K562 (cell line): ENCODE measurements at regions not wholly inside any gene's neighbourhood (a gene's known extent, or its start where the extent isn't known, plus 50 kb on each side); places are given as distances from the start of the nearest gene placed in this dataset.
A peak's percentile ranks its signal among the peaks of the same experiment; 100 is the strongest.
"Not testable (repeated sequence)": the region's sequence is repeated elsewhere in the genome, so short reads cannot be mapped to it uniquely, and the experiment has no call there.

ENCODE experiments used
- ATAC-seq: fragments of 200-7000 bp; cut with Tn5 transposase; 3 replicates; pipeline ENCODE4 v1.9.1; 2020; ENCODE audit warnings: moderate library complexity
- BruUV-seq: library from RNA; stranded (reverse); fragments of 400-500 nt; replicated peaks from 2 replicates; lab custom pipeline; 2021; lab: Mats Ljungman, UMichigan
- CTCF ChIA-PET: fragments of 300-600 bp; formaldehyde crosslinking; extraction: SDS; loops from one replicate; lab custom pipeline; 2021; ENCODE audit warnings: low intra/inter-chr PET ratio; lab: Yijun Ruan, JAX
- POLR2A ChIA-PET: fragments of 300-600, 350-650 bp; sonication (Branson Sonifier 250); formaldehyde crosslinking; extraction: SDS; loops from one replicate; lab custom pipeline; 2021; ENCODE audit warnings: antibody characterized with exemption, inconsistent platforms; lab: Yijun Ruan, JAX
- DNase-seq, 4 experiments: peaks; one replicate each; pipeline versions ENCODE4 v3.0.0 to v3.0.0-alpha.2; 2011 to 2018; ENCODE audit warnings: low spot score in 3 of 4, mixed read lengths in 3 of 4; ENCODE audit errors: extremely low read depth in 1 of 4
- FAIRE-seq: peaks from 2 replicates; lab custom pipeline; 2011; peaks lifted over from hg19 to GRCh38; lab: Jason Lieb, UNC
- H2AFZ ChIP-seq: 2 replicates; pipeline ENCODE4 v1.6.0; 2011; ENCODE audit warnings: low read depth, low read length, control low read depth, inconsistent platforms
- H3K27ac ChIP-seq: fragments of 200-600 bp; 3 replicates; pipeline ENCODE4 v1.8.0; 2011; ENCODE audit warnings: low read depth, mild to moderate bottlenecking, control low read depth, inconsistent platforms, low read length, moderate library complexity, mixed read lengths; ENCODE audit errors: extremely low read depth
- H3K27me3 ChIP-seq, 2 experiments: fragments of 300-600 bp in 1 of 2; 2 replicates in 1 of 2; 3 replicates in 1 of 2; pipeline versions ENCODE4 v1.6.0 to v1.8.0; 2011; ENCODE audit warnings: inconsistent platforms in 2 of 2, low read length in 2 of 2, mild to moderate bottlenecking in 1 of 2, mixed read lengths in 1 of 2, moderate library complexity in 1 of 2; ENCODE audit not compliant: control insufficient read depth in 2 of 2, insufficient read depth in 2 of 2
- H3K36me3 ChIP-seq: fragments of 300-600 bp; 3 replicates; pipeline ENCODE4 v1.8.0; 2011; ENCODE audit warnings: mild to moderate bottlenecking, low read length, inconsistent platforms; ENCODE audit not compliant: control insufficient read depth, insufficient read depth
- H3K4me1 ChIP-seq, 2 experiments: fragments of 200-600 bp in 1 of 2; replicated peaks in 1 of 2; 2 replicates in 1 of 2; 3 replicates in 1 of 2; pipeline versions ENCODE4 v1.5.1 to v1.8.0; 2011; ENCODE audit warnings: inconsistent platforms in 2 of 2, low read length in 2 of 2, mild to moderate bottlenecking in 1 of 2, mixed read lengths in 1 of 2, moderate library complexity in 1 of 2; ENCODE audit not compliant: control insufficient read depth in 2 of 2, insufficient read depth in 2 of 2
- H3K4me2 ChIP-seq: 2 replicates; pipeline ENCODE4 v1.6.1; 2011; ENCODE audit warnings: low read length, control low read depth, inconsistent platforms, mixed read lengths; ENCODE audit not compliant: insufficient read depth
- H3K4me3 ChIP-seq: fragments of 200-600 bp; sonication (generic), shearing (Covaris generic); 2 replicates; pipeline ENCODE4 v1.5.1; 2016; ENCODE audit warnings: control low read depth, inconsistent platforms
- H3K79me2 ChIP-seq: fragments of 200-600 bp; 3 replicates; pipeline ENCODE4 v1.8.0; 2011; ENCODE audit warnings: low read length, inconsistent platforms; ENCODE audit not compliant: control insufficient read depth, insufficient read depth
- H3K9ac ChIP-seq, 2 experiments: 2 replicates each; pipeline versions ENCODE4 v1.6.0 to v1.6.1; 2011; ENCODE audit warnings: low read depth in 2 of 2, low read length in 2 of 2, control low read depth in 1 of 2, inconsistent platforms in 1 of 2, mild to moderate bottlenecking in 1 of 2, mixed read lengths in 1 of 2; ENCODE audit not compliant: insufficient read depth in 1 of 2
- H3K9me1 ChIP-seq: one replicate; pipeline ENCODE4 v1.6.0; 2011; ENCODE audit warnings: inconsistent platforms, mild to moderate bottlenecking, low read length, moderate library complexity; ENCODE audit not compliant: control insufficient read depth, insufficient read depth
- H3K9me3 ChIP-seq: replicated peaks from 2 replicates; pipeline ENCODE4 v1.5.1; 2011; ENCODE audit warnings: low read depth, low read length, inconsistent platforms; ENCODE audit not compliant: control insufficient read depth, insufficient read depth
- H4K20me1 ChIP-seq: replicated peaks from 2 replicates; pipeline ENCODE4 v1.6.1; 2011; ENCODE audit warnings: low read length, inconsistent platforms, mixed read lengths; ENCODE audit not compliant: control insufficient read depth, insufficient read depth
- CBX2 ChIP-seq: fragments of 200-600 bp; sonication (generic); IDR thresholded peaks from one replicate; pipeline ENCODE4 v1.6.1; 2012; ENCODE audit warnings: mild to moderate bottlenecking, low read length, inconsistent platforms; ENCODE audit not compliant: insufficient read depth, poor library complexity, severe bottlenecking
- CC2D1A ChIP-seq: fragments of 450-650 bp; IDR thresholded peaks from 2 replicates; pipeline ENCODE4 v1.6.1; 2017; ENCODE audit warnings: mild to moderate bottlenecking
- OTX1 ChIP-seq: fragments of 450-650 bp; formaldehyde crosslinking; IDR thresholded peaks from 2 replicates; pipeline ENCODE4 v1.4.0; 2022; ENCODE audit warnings: mild to moderate bottlenecking
- SAP30 ChIP-seq: fragments of 200-600 bp; sonication (generic); IDR thresholded peaks from 2 replicates; pipeline ENCODE4 v1.6.1; 2012; ENCODE audit warnings: borderline replicate concordance, low read depth, mild to moderate bottlenecking, moderate library complexity, low read length, control low read depth, inconsistent platforms; ENCODE audit not compliant: insufficient read depth, poor library complexity, severe bottlenecking
- STAT5B ChIP-seq: fragments of 250-450 bp; sonication (Bioruptor Pico); IDR thresholded peaks from 2 replicates; pipeline ENCODE4 v1.8.0; 2021; ENCODE audit warnings: mild to moderate bottlenecking, inconsistent platforms
- TEAD1 ChIP-seq, 2 experiments: fragments of 450-650 bp in 1 of 2; sonication (generic) in 1 of 2; formaldehyde crosslinking; IDR thresholded peaks; 2 replicates each; pipeline versions ENCODE4 v1.4.0 to v1.8.0; 2020 to 2022; ENCODE audit warnings: mild to moderate bottlenecking in 2 of 2, missing genetic modification reagents in 1 of 2
- ZKSCAN1 ChIP-seq: fragments of 150-350 bp; IDR thresholded peaks from 2 replicates; pipeline ENCODE4 v1.6.1; 2016; ENCODE audit warnings: low read depth, low read length
- WGBS: fragments of 100-300 bp; shearing (Covaris generic); methylation state at CpG from one replicate; pipeline ENCODE4 v1.1.6; 2016; ENCODE audit warnings: low coverage, mixed read lengths; ENCODE audit not compliant: insufficient coverage; ENCODE audit errors: missing lambda C conversion rate; 5-methylcytosine and 5-hydroxymethylcytosine counted together
- in situ Hi-C: fragments of 300-500 bp; cut with MboI; formaldehyde crosslinking; loops from 4 replicates; pipeline ENCODE4 v1.15.0; 2018; ENCODE audit warnings: inconsistent platforms, mixed read lengths
- intact Hi-C: fragments of 100-400 bp; cut with micrococcal nuclease; formaldehyde crosslinking; loops from 2 replicates; pipeline ENCODE4 v1.14.2; 2022
- TF ChIP-seq, protein P1 (sequence below): sonication (generic); formaldehyde crosslinking; IDR thresholded peaks from 2 replicates; pipeline ENCODE4 v1.8.1; 2023; ENCODE audit warnings: mild to moderate bottlenecking, missing genetic modification reagents

DNA sequence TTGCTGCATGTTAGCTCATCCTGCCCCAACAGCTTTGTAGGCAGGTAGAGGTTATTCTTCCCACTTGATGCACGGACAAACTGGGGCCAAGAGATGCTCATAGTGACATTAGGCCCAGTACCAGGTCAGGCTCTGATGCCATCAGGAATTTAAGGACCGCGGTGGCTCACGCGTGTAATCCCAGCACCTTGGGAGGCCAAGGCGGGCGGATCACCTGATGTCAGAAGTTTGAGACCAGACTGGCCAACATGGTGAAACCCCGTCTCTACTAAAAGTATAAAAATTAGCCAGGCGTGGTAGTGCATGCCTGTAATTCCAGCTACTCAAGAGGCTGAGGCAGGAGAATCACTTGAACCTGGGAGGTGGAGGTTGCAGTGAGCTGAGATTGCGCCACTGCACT, 110.8 kb downstream of the PHETA1 start:
- H3K4me3 ChIP-seq, CTCF ChIA-PET, H3K4me2 ChIP-seq, H3K9ac ChIP-seq, H3K9me1 ChIP-seq, DNase-seq, BruUV-seq, H4K20me1 ChIP-seq, ATAC-seq, POLR2A ChIA-PET, H3K9me3 ChIP-seq, intact Hi-C loops, H3K79me2 ChIP-seq, FAIRE-seq, H3K27ac ChIP-seq, H2AFZ ChIP-seq, H3K4me1 ChIP-seq, H3K36me3 ChIP-seq, in situ Hi-C loops: not testable (repeated sequence)
- H3K27me3 ChIP-seq: peaks cover 8 to 37% of the 10 kb centered on the region in 2 experiments; a peak in 4 of 5 replicates
- 22% methylated on average over 9 of the region's 10 CpGs for WGBS

DNA sequence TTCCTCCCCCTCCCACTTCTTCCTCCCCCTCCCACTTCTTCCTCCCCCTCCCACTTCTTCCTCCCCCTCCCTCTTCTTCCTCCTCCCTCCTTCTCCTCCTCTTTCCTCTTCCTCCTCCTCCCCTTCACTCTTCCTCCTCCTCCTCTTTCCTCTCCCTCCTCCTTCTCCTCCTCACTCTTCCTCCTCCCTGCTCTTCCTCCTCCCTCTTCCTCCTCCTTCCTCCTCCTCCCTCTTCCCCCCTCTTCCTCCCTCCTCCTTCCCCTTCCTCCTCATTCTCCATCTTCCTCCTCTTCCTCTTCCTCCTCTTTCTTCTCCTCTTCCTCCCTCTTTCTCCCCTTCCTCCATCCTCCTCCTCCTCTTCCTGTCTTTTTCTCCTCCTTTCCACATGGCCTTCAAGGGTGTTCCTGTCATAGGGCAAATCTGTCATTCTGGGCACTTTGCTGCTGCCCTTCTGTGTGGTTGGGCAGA, 111.4 kb downstream of the PHETA1 start:
- FAIRE-seq: no peak

More for the DNA sequence above, 111.4 kb downstream of the PHETA1 start:
- Histone ChIP-seq H2AFZ (no peak overlapping the region), H3K4me1 (no peaks in the 10 kb centered on the region; a peak in 1 of 5 replicates), H3K9me1 (no peaks in the 10 kb centered on the region), H4K20me1 (no peaks in the 10 kb centered on the region; the same call in 1 of the 2 replicates), H3K27ac (no peak overlapping the region), H3K79me2 (no peaks in the 10 kb centered on the region), H3K9me3 (no peaks in the 10 kb centered on the region), H3K27me3 (peaks cover 8 to 39% of the 10 kb centered on the region in 2 experiments; a peak in 4 of 5 replicates), H3K4me3 (no peak overlapping the region), H3K4me2 (no peak overlapping the region), H3K9ac (no peak overlapping the region), H3K36me3 (no peaks in the 10 kb centered on the region)
- in situ Hi-C loops (no loop called here), intact Hi-C loops (no loop called here)
- no TSS peak for BruUV-seq
- ChIA-PET POLR2A (no interaction called here), CTCF (no interaction called here)
- ATAC-seq (no peak), DNase-seq (no peak)
- no peak for TF ChIP-seq ZKSCAN1
- no peak for TF ChIP-seq TEAD1 (CRISPR knock-in tag; IDR thresholded peaks at IDR 0.05)
- no peak for TF ChIP-seq CBX2
- 0 out of 2 replicates have a peak, but pooled peaks have one; percentile 10 for TF ChIP-seq OTX1 (CRISPR knock-in tag)
- TF ChIP-seq STAT5B: no peak
- TF ChIP-seq, protein P1, sequence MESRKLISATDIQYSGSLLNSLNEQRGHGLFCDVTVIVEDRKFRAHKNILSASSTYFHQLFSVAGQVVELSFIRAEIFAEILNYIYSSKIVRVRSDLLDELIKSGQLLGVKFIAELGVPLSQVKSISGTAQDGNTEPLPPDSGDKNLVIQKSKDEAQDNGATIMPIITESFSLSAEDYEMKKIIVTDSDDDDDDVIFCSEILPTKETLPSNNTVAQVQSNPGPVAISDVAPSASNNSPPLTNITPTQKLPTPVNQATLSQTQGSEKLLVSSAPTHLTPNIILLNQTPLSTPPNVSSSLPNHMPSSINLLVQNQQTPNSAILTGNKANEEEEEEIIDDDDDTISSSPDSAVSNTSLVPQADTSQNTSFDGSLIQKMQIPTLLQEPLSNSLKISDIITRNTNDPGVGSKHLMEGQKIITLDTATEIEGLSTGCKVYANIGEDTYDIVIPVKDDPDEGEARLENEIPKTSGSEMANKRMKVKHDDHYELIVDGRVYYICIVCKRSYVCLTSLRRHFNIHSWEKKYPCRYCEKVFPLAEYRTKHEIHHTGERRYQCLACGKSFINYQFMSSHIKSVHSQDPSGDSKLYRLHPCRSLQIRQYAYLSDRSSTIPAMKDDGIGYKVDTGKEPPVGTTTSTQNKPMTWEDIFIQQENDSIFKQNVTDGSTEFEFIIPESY (CRISPR knock-in tag): no peak
- no peak for TF ChIP-seq CC2D1A
- TF ChIP-seq SAP30: no peak
